NCI-H187 treated with DMSO at 0.1 percent for 48 hours (cell line): ENCODE measurements at regions not wholly inside any gene's neighbourhood (a gene's known extent, or its start where the extent isn't known, plus 50 kb on each side); places are given as distances from the start of the nearest gene placed in this dataset.
"Not testable (repeated sequence)": the region's sequence is repeated elsewhere in the genome, so short reads cannot be mapped to it uniquely, and the experiment has no call there.

ENCODE experiments used
- DNase-seq: peaks from one replicate; lab custom pipeline; 2025; lab: John Stamatoyannopoulos, UW

DNA sequence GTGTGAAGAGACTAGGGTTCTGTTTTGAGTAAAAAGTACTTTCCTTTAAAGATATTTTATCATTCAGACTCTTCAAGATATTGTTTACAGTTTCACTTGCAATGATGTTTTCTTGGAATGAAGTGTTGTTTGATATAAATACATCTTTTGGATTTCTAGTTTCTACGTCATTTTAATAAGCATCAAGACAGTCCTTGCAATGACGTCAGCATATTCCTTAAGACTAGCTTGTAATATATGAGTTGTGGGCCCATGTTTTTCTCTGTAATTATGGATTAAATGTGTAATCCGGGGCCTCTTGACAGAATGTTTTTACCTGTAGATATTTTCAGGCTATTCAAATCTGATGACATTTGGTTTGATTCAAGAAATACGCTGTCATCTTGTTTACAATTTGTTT is 66.1 kb downstream of the RBMX2 start:
- no peak for DNase-seq

- DNase-seq, result no peak
These were observed 66.7 kb downstream of the RBMX2 start for GRCh38 chrX:130468395-130468923.

DNA sequence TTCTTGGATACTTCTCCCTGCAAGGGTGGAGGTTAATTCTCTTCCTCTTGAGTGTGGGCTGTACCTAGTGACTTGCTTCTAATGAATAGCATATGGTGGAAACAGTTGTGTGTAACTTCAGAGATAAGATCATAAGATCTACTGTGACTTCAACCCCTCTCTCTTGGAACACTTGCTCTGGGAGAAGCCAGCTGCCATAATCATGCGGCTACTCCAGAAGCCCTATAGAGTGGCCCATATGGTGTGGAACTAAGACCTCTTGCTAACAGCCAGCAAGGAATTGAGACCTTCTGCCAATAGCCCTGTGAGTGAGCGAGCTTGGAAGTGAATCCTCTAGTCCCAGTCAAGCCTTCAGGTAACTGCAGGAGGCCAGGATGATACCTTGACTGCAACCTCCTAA is 81.1 kb downstream of the RBMX2 start:
- no peak for DNase-seq

- DNase-seq, result no peak
These were observed 84.1 kb downstream of the RBMX2 start for GRCh38 chrX:130485870-130486269.

DNA sequence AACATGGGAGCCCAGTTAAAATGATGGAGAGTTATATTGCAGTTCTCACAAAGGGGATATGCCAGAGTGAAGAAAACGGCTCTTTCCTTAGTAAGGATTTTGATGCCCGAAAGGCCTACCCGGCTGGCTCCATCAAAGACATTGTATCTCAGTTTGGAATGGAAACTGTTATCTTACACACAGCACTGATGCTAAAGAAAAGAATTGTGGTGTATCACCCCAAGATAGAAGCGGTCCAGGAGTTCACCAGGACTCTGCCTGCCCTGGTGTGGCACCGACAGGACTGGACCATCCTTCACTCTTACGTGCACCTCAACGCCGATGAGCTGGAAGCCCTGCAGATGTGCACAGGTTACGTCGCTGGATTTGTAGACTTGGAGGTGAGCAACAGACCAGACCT is 93.7 kb downstream of the RBMX2 start:
- DNase-seq, result not testable (repeated sequence)

DNA sequence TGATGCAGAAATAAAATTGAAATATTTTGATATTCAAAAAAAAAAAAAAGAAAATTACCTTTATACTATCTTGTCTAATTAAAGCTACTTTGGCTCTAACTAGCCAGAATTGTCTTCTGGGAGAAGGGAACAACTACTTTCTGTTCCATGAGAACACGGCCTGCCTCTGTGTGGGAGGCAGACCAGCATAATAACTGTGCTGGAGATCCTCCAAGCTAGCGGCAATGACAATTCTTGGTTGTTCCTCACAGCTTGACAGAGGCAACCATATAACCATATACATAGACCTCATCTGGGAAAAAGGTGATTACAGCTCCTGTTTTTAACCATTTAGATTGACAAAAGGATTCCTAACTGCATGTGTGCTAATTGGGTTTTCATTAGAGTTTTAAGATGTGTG is 95.7 kb downstream of the RBMX2 start:
- DNase-seq, result no peak

DNA sequence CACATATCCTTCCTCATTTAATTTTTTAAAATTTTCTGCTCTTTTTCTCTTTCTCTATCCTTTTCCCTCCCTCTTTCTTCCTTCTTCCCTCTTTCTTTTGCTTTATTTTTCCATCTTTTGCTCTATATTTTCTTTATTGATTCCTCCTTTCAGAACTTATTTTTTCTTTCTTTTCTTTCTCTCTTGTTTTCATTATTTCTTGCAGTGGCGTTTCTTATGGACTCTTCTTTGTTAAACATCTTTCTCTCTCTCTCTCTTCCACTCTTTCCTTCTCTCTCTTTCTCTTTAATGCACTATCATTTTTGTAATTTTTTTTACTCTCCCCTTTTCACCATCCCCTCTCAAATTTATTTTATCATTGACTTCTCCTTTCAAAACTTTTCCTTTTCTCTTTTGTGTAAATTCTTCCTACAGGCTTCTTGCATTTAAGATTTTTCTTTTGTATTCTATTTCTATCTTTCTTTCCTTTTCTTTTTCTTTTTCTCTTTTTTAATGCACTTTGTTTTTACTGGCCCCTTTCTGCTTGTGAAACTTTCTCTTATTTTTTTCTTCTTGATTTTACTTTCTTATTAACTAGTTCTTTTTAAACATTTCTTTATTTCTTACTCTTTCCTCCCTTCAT is 97.0 kb downstream of the RBMX2 start:
- no peak for DNase-seq

DNA sequence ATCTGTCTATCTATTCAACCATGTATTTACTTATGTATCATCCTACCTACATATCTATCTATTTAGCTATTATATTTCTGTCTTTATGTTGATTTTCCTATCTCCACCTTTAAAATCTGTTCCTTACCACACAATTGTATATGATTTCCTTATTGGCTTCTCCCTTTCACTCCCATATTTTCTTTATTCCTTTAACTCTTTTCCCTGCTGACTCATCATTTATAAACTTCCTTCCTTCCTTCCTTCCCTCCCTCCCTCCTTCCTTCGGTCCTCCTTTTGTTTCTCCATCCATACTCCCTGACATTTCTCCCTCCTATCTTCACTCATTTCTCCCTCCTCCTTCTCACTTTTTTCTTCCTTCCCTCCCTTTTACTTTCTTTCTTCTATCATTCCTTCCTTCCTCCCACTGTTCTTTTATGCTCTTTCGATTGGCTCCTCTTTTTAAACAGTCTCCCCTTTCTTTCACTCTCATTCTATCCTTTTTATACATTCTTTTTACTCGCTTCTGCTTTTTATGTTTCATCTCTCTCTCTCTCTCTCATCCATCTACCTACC is 100.3 kb downstream of the RBMX2 start:
- no peak for DNase-seq

GRCh38 chrX:130504019-130504418 is 102.2 kb downstream of the RBMX2 start:
- DNase-seq, result no peak

DNA sequence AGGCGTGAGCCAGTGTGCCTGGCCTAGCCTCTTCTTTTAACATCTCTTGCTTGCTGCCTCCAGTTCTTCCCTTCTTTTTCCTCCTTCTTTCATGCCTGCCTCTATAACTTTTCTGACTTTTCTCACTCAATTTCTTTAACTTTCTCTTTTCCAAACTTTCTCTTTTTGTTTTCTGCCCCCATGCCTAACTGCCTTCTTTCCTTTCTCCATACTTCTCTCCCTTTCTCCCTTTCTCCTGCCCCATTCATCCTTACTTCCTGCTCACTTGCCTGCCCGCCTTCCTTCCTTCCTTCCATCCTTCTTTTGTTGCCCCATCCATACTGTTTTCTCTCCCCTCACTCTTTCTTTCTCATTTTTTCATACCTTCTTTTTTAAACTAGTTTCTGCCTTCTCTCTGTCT is 105.2 kb downstream of the RBMX2 start:
- DNase-seq, result no peak

DNA sequence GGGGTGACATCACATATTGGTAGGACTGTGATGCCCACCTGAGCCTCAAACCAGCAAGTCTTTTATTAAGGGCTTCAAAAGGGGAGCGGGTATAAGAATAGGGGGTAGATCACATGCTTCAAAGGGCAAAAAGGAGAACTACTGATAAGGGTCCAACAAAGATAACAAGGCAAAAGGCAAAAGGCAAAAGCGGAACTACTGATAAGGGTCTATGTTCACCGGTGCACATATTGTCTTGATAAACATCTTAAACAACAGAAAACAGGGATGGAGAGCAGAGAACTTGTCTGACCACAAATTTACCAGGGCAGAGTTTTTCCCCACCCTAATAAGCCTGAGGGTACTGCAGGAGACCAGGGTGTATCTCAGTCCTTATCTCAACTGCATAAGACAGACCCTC is 110.7 kb downstream of the RBMX2 start:
- not testable (repeated sequence) for DNase-seq

- DNase-seq, result no peak
These were observed 114.3 kb downstream of the RBMX2 start for GRCh38 chrX:130516123-130516522.

GRCh38 chrX:130523460-130524394 is 121.9 kb downstream of the RBMX2 start:
- no peak for DNase-seq

GRCh38 chrX:130524476-130525194 is 122.8 kb downstream of the RBMX2 start:
- no peak for DNase-seq

GRCh38 chrX:130529531-130529930 is 127.7 kb downstream of the RBMX2 start:
- DNase-seq, result no peak

- no peak for DNase-seq
These were observed 129.3 kb downstream of the RBMX2 start for GRCh38 chrX:130531066-130531465.

DNA sequence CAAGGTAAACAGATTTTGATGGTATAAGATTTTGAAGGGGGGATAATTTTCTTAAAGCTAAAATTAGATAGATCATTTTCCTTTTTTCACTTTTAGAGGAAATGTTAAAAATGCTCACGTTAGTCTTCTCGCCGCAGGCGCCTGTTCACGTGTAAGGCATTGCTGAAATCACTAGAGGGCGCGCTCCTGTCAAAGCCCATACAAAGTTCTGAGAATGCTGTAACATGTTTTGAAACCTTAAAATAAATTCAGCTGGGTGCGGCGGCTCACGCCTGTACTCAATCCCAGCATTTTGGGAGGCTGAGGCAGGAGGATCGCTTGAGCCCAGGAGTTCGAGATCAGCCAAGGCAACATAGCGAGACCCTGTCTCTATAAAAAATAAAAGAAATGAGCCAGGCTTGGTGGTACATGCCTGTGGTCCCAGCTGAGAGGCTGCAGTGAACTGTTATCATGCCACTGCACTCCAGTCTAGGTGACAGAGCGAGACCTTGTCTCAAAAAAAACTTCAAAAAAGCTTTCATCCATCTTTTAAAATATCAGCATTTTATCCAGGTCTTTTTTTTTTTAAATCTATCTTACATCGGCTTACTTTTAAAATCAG is 138.0 kb downstream of the RBMX2 start:
- DNase-seq, result no peak

DNA sequence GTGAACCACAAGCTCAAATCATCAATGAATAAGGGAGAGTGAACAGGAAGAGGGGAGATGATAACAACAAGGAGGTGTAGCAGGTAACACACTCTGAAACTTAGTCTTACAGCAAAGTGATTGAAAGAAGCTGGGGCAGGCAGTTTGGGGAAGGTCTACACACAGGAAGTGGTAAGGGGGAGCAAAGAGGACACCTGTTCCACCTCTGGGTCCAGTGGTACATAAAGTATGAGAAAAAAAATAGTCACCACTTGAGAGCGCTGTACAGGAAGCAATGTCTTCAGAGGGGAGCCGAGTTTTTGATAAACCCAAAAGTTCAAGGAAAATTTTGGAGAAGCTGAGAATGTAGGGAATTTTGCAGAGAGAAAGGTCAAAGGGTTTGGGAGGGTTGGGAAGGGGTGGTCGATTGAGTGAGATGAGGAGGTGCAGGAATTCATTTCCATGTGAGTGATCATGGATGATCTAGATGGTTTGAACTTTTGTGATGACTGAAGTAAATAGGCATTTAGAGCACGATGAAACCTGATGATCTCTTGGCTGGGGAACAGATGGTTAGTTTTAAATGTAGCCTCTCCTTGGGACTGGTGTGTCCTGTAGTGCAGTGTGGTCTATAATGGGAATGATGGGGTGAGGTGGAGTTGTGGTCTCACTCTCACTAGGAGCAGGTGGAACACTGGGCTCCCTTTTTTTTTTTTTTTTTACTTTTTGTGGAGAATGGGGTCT is 142.0 kb downstream of the RBMX2 start:
- DNase-seq, result no peak

DNA sequence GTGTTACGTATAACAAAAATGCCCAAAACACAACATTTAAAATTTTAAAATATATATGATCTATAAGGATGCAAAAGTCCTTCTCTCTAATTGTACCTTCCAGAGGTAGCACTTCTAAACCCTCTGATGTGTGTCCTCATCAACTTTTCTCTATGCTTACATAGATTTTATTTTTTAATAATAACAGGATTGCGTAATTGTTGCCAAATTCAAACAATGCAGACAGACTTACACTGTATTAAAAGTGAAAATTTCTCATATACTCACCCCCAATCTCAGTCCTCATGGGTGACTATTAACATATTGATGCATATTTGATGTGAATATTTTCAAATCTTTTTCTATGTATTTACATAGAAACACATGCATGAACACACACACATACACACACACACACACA is 144.0 kb downstream of the RBMX2 start:
- DNase-seq, result no peak

- DNase-seq, result not testable (repeated sequence)
These were observed 147.6 kb downstream of the RBMX2 start for GRCh38 chrX:130549382-130549781.

DNA sequence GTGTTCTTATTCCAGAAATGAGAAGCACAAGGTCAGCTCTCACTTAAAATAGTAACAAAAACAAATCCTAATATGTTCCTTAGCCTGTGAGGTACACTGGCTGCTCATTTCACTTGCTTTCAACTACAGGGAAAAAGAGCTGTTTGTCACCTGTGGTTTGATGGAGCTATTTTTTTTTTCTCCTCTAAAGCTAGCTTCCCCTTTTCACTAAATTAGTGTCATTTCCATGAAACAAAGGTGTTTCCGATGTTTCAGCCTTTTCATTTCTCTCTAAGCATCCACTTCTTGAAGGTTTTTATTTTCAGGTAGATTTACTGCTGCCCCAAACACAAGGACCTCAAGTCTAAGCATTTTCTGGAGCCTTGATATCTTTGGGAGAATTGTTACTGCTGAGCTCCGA is 148.6 kb downstream of the RBMX2 start:
- DNase-seq, result no peak
